Stimulated activated naive CD8-positive, alpha-beta T cell treated with anti-CD3 and anti-CD28 coated beads, Interleukin-15, Interleukin-2, amounts not matched to agents 100 ng/mL and 50 ng/mL, for 24 hours (primary cell): ENCODE measurements at regions not wholly inside any gene's neighbourhood (a gene's known extent, or its start where the extent isn't known, plus 50 kb on each side); places are given as distances from the start of the nearest gene placed in this dataset.
"Not testable (repeated sequence)": the region's sequence is repeated elsewhere in the genome, so short reads cannot be mapped to it uniquely, and the experiment has no call there.

Experiments
- H3K27ac Mint-ChIP-seq: one replicate; pipeline ENCODE4 v1.8.0; 2021; ENCODE audit warnings: mild to moderate bottlenecking, mixed read lengths
- H3K27me3 Mint-ChIP-seq: one replicate; pipeline ENCODE4 v1.8.0; 2021; ENCODE audit warnings: mixed read lengths
- H3K36me3 Mint-ChIP-seq: one replicate; pipeline ENCODE4 v1.8.0; 2021; ENCODE audit warnings: low read depth, mixed read lengths
- H3K4me1 Mint-ChIP-seq: one replicate; pipeline ENCODE4 v1.8.0; 2021; ENCODE audit warnings: low read depth, mixed read lengths
- H3K4me3 Mint-ChIP-seq: one replicate; pipeline ENCODE4 v1.8.0; 2021; ENCODE audit warnings: mild to moderate bottlenecking, mixed read lengths
- H3K9me3 Mint-ChIP-seq: one replicate; pipeline ENCODE4 v1.8.0; 2021; ENCODE audit warnings: mixed read lengths

- H3K9me3 Mint-ChIP-seq: no peaks in the 10 kb centered on the region
- H3K27ac Mint-ChIP-seq: no peak overlapping the region
- no peaks in the 10 kb centered on the region for H3K27me3 Mint-ChIP-seq
- peaks cover 8% of the 10 kb centered on the region for H3K4me1 Mint-ChIP-seq
- no peaks in the 10 kb centered on the region for H3K36me3 Mint-ChIP-seq
- no peak overlapping the region for H3K4me3 Mint-ChIP-seq
These were observed 223.9 kb downstream of the DUSP10 start for GRCh38 chr1:221517961-221518360.

DNA sequence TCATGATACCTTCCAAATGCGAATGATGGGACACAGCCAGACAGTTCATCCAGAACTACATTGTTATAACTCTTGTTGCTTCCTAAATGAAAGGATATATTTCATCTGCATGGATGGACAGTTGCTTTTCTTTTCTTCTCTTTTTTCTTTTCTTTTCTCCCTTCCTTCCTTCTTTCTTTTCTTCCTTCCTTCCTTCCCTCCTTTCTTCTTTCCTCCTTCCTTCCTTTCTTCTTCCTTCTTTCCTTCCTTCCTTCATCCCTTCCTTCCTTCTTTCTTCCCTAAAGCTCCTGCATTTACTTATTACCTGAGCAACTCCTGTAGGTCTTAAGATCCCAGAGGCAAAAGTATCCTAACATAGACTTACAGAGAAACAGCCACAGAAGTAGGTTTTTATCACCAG lies 221.6 kb downstream of the DUSP10 start:
- Mint-ChIP-seq H3K4me1 (peaks cover 8% of the 10 kb centered on the region), H3K4me3 (no peak overlapping the region), H3K36me3 (no peaks in the 10 kb centered on the region), H3K9me3 (no peaks in the 10 kb centered on the region), H3K27me3 (no peaks in the 10 kb centered on the region), H3K27ac (no peak overlapping the region)

- Mint-ChIP-seq H3K4me3 (no peak overlapping the region), H3K4me1 (peaks cover 8% of the 10 kb centered on the region), H3K36me3 (no peaks in the 10 kb centered on the region), H3K27me3 (no peaks in the 10 kb centered on the region), H3K27ac (no peak overlapping the region), H3K9me3 (no peaks in the 10 kb centered on the region)
These were observed 220.2 kb downstream of the DUSP10 start for GRCh38 chr1:221521686-221522085.

DNA sequence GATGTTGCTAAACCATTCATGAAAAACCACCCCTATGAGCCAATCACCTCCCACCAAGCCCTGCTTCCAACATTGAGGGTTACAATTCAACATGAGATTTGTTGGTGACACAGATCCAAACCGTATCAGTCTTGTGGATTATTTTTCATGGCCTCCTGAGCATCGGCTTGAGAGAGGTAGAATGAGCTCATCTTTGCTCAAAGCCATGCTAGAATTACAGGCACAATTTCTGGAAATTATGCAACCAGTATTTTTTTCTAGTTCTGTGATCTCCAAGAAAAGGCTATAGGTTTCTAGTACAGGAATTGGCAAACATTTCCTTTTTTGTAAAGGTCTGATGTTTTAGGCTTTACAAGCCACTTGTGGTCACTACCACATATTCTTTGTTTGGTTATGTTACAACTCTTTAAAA lies 219.4 kb downstream of the DUSP10 start:
- H3K9me3 Mint-ChIP-seq: no peaks in the 10 kb centered on the region
- H3K27me3 Mint-ChIP-seq: no peaks in the 10 kb centered on the region

GRCh38 chr1:221525749-221526148 lies 216.1 kb downstream of the DUSP10 start:
- Mint-ChIP-seq H3K27ac (no peak overlapping the region), H3K4me1 (peaks cover 8% of the 10 kb centered on the region), H3K36me3 (no peaks in the 10 kb centered on the region), H3K9me3 (no peaks in the 10 kb centered on the region), H3K4me3 (no peak overlapping the region), H3K27me3 (peaks cover under 1% of the 10 kb centered on the region)

More for the DNA sequence above, 219.4 kb downstream of the DUSP10 start:
- no peak overlapping the region for H3K27ac Mint-ChIP-seq
- H3K4me1 Mint-ChIP-seq: peaks cover 8% of the 10 kb centered on the region
- no peak overlapping the region for H3K4me3 Mint-ChIP-seq
- no peaks in the 10 kb centered on the region for H3K36me3 Mint-ChIP-seq

- no peak overlapping the region for H3K4me3 Mint-ChIP-seq
- peaks cover 10% of the 10 kb centered on the region for H3K27me3 Mint-ChIP-seq
- H3K9me3 Mint-ChIP-seq: no peaks in the 10 kb centered on the region
- no peak overlapping the region for H3K27ac Mint-ChIP-seq
- H3K4me1 Mint-ChIP-seq: peaks cover under 1% of the 10 kb centered on the region
- no peaks in the 10 kb centered on the region for H3K36me3 Mint-ChIP-seq
These were observed 214.6 kb downstream of the DUSP10 start for GRCh38 chr1:221527302-221527701.

- H3K27ac Mint-ChIP-seq: no peak overlapping the region
- H3K9me3 Mint-ChIP-seq: no peaks in the 10 kb centered on the region
- no peak overlapping the region for H3K4me3 Mint-ChIP-seq
- peaks cover 15% of the 10 kb centered on the region for H3K27me3 Mint-ChIP-seq
- no peaks in the 10 kb centered on the region for H3K4me1 Mint-ChIP-seq
- H3K36me3 Mint-ChIP-seq: no peaks in the 10 kb centered on the region
These were observed 213.8 kb downstream of the DUSP10 start for GRCh38 chr1:221527886-221528624.

GRCh38 chr1:221530159-221530558 lies 211.7 kb downstream of the DUSP10 start:
- not testable (repeated sequence) for H3K27ac Mint-ChIP-seq, H3K4me1 Mint-ChIP-seq, H3K36me3 Mint-ChIP-seq, H3K4me3 Mint-ChIP-seq, H3K9me3 Mint-ChIP-seq
- H3K27me3 Mint-ChIP-seq: peaks cover 15% of the 10 kb centered on the region

DNA sequence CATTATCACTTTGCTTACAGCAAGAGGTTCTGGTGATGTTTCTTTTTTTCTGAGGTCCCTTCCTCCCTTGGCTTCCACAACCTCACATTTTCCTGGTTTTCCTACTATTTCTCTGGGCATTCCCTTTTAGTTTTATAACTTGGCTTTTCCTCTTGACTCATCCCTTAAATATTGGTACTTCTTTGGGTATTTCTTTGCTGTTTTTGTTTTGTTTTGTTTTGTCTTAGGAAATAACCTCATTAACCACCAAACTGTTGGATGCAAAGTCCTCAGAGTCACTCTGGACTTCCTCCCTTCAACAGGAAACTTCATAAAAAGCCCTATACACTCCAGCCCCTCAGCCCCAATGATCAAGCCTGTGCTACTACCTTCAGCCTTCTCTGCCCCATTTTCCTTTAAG lies 211.1 kb downstream of the DUSP10 start:
- no peaks in the 10 kb centered on the region for H3K9me3 Mint-ChIP-seq
- H3K4me1 Mint-ChIP-seq: no peaks in the 10 kb centered on the region
- peaks cover 15% of the 10 kb centered on the region for H3K27me3 Mint-ChIP-seq
- no peak overlapping the region for H3K27ac Mint-ChIP-seq
- no peak overlapping the region for H3K4me3 Mint-ChIP-seq
- H3K36me3 Mint-ChIP-seq: no peaks in the 10 kb centered on the region

DNA sequence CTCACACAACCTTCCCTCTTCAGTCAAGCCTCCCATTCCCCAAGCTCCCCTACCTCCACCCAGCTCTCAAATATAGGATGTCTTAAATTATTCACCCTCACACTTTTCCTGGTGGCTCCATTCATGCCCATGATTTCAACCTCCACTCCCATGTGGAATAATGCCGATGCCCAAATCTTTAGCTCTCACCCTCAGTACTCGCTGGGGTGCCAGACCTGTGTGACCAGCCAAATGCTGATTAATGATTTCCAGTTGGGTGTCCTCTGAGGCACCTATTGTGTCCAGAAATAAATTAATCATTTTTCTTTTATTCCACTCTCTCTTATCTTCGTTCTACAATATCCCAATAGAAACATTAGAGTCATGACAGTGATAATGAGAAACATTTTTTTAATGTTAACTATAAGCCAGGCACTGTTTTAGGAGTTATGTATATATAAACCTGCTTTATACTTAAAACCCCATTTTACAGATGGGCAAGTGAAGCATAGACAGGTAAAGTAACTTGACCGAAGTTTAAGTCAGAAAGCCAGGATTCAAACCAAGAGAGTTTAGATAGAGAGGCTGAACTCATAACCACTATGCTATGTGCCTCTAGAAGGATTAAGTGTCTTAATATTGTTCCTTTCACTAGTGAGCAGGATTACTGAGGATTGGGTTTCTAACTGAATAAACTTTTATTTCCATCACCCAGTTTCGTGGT lies 209.7 kb downstream of the DUSP10 start:
- no peaks in the 10 kb centered on the region for H3K36me3 Mint-ChIP-seq
- no peak overlapping the region for H3K27ac Mint-ChIP-seq
- peaks cover 18% of the 10 kb centered on the region for H3K27me3 Mint-ChIP-seq
- H3K9me3 Mint-ChIP-seq: no peaks in the 10 kb centered on the region
- no peaks in the 10 kb centered on the region for H3K4me1 Mint-ChIP-seq
- H3K4me3 Mint-ChIP-seq: no peak overlapping the region

GRCh38 chr1:221541296-221541695 lies 200.6 kb downstream of the DUSP10 start:
- Mint-ChIP-seq H3K4me1 (no peaks in the 10 kb centered on the region), H3K36me3 (no peaks in the 10 kb centered on the region)

GRCh38 chr1:221543529-221544120 lies 198.3 kb downstream of the DUSP10 start:
- Mint-ChIP-seq H3K9me3 (no peaks in the 10 kb centered on the region), H3K4me3 (no peak overlapping the region)

More at GRCh38 chr1:221541296-221541695, 200.6 kb downstream of the DUSP10 start:
- no peaks in the 10 kb centered on the region for H3K9me3 Mint-ChIP-seq
- H3K27me3 Mint-ChIP-seq: peaks cover 24% of the 10 kb centered on the region
- no peak overlapping the region for H3K27ac Mint-ChIP-seq
- H3K4me3 Mint-ChIP-seq: no peak overlapping the region

DNA sequence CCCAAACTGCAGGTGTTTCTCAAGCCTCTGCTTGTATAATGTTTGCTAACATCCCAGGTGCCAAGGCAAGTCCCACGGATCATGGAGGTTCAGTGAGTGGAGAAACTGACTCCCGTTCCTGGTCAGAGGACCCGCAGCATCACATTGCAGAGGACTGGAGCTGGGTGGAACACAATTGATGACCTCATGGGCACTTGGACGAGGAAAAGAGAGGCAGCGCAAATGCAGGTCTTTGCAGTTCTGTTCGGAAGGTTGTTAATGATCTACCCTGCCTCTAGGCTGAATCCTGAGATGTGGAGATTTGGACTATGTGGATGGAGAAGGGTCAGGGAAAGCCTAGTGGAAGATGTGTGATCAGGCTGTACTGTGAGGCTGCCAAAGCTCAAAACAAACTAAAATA lies 192.9 kb downstream of the DUSP10 start:
- Mint-ChIP-seq H3K9me3 (no peaks in the 10 kb centered on the region), H3K4me1 (no peaks in the 10 kb centered on the region), H3K27me3 (no peaks in the 10 kb centered on the region), H3K4me3 (no peak overlapping the region), H3K27ac (no peak overlapping the region), H3K36me3 (no peaks in the 10 kb centered on the region)

More at GRCh38 chr1:221543529-221544120, 198.3 kb downstream of the DUSP10 start:
- Mint-ChIP-seq H3K27me3 (peaks cover 9% of the 10 kb centered on the region), H3K4me1 (no peaks in the 10 kb centered on the region), H3K27ac (no peak overlapping the region), H3K36me3 (no peaks in the 10 kb centered on the region)

DNA sequence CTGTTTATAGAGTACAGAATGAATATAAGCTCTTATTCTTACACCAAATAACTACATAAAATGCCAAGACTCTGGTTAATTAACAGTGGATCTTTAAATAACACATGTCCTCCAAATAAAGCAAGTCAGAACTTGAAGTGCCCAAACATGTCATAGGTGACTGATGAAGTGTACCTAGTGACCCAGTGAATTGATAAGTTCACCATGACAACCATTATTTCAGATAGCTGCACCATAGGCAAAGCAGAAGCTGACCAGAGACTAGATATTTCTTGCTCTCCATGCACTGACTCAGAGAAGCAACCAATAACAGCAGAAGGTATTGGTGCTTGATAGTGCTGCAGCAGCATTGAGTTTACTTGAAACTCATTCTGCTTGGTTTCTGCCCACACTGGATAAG lies 192.1 kb downstream of the DUSP10 start:
- Mint-ChIP-seq H3K36me3 (no peaks in the 10 kb centered on the region), H3K27ac (no peak overlapping the region), H3K4me1 (no peaks in the 10 kb centered on the region), H3K27me3 (no peaks in the 10 kb centered on the region), H3K4me3 (no peak overlapping the region), H3K9me3 (no peaks in the 10 kb centered on the region)

DNA sequence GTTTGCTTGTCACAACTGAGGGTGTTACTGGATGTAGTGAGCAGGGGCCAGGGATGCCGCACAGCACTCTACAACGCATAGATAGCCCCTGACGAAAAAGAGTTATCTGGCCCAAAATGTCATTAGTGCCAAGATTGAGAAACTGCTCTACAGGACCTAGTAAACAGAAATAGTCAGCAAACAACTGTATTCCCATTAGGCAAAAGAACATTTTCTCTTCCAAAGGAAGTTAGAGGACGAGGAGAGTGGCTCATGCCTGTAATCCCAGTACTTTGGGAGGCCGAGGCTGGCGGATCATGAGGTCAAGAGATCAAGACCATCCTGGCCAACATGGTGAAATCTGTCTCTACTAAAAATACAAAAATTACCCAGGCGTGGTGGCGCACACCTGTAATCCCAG lies 189.1 kb downstream of the DUSP10 start:
- H3K27ac Mint-ChIP-seq, H3K9me3 Mint-ChIP-seq, H3K4me3 Mint-ChIP-seq, H3K36me3 Mint-ChIP-seq, H3K27me3 Mint-ChIP-seq, H3K4me1 Mint-ChIP-seq: not testable (repeated sequence)
